ENCODE measurements at regions not wholly inside any gene's neighbourhood (a gene's known extent, or its start where the extent isn't known, plus 50 kb on each side); places are given as distances from the start of the nearest gene placed in this dataset.

GRCh38 chr12:97301576-97301975 is 161.0 kb upstream of the RMST start:
- ChIA-PET CTCF (interaction anchor here (0.9 to 1.8 kb wide), 4 partner anchors 16 to 311 kb away, joined by 3 to 7 read pairs (median 5); no protein-coding TSS in a partner anchor), POLR2A (no interaction called here)

GRCh38 chr12:97305651-97306050 is 157.0 kb upstream of the RMST start:
- Histone ChIP-seq H3K27ac (ENCODE audit: low read depth in 2 of 2, low read length in 1 of 2) (no peak overlapping the region), H3F3A (replicated peaks; ENCODE audit: insufficient read depth) (no peaks in the 10 kb centered on the region), H2AFZ (ENCODE audit: low read depth) (no peak overlapping the region), H3K79me2 (ENCODE audit: insufficient read depth) (no peaks in the 10 kb centered on the region), H3K4me3 (ENCODE audit: low read depth in 2 of 2, low read length in 1 of 2) (no peak overlapping the region), H3K4me2 (no peak overlapping the region), H4K20me1 (ENCODE audit: insufficient read depth) (no peaks in the 10 kb centered on the region), H3K4me1 (ENCODE audit: control insufficient read depth in 1 of 2, insufficient read depth in 2 of 2, low read depth in 1 of 2, low read length in 1 of 2) (peaks cover 0 to 9% of the 10 kb centered on the region in 2 experiments; a peak in 2 of 4 replicates), H3K36me3 (replicated peaks in 1 of 2; ENCODE audit: control insufficient read depth in 1 of 2, insufficient read depth in 2 of 2, low read length in 1 of 2) (no peaks in the 10 kb centered on the region), H3K9me3 (no peaks in the 10 kb centered on the region), H3K27me3 (ENCODE audit: insufficient read depth) (no peaks in the 10 kb centered on the region), H3K9ac (no peak overlapping the region), H3K9me2 (no peaks in the 10 kb centered on the region)
- WGBS (ENCODE audit: low lambda C conversion rate): 39% methylated on average over 4 of the region's 4 CpGs
- POLR2A ChIA-PET: interaction anchor here (0.6 kb wide), 1 partner anchor 316 kb away, joined by 5 read pairs; no protein-coding TSS in a partner anchor
- DNase-seq: no peak
- TF ChIP-seq MXI1 (IDR thresholded peaks at IDR 0.05; ENCODE audit: low read depth, low read length) (no peak), EP300 (IDR thresholded peaks at IDR 0.05; ENCODE audit: borderline replicate concordance in 1 of 2, low read depth in 1 of 2, low read length in 1 of 2) (no peak), USF2 (IDR thresholded peaks at IDR 0.05; ENCODE audit: borderline replicate concordance, low read depth, low read length) (no peak), ELF1 (IDR thresholded peaks at IDR 0.05) (no peak), GATA2 (CRISPR knock-in tag; IDR thresholded peaks at IDR 0.05) (no peak), YY1 (IDR thresholded peaks at IDR 0.05; ENCODE audit: low read depth) (no peak), RCOR1 (IDR thresholded peaks at IDR 0.05; ENCODE audit: low read length) (no peak), PBX3 (IDR thresholded peaks at IDR 0.05) (no peak), SIN3A (IDR thresholded peaks at IDR 0.05; ENCODE audit: borderline replicate concordance, low read depth, low read length) (no peak), MEF2A (IDR thresholded peaks at IDR 0.05; ENCODE audit: borderline replicate concordance, low read depth) (no peak), FOSL2 (IDR thresholded peaks at IDR 0.05; ENCODE audit: borderline replicate concordance, low read depth) (no peak)
- CTCF ChIA-PET: interaction anchor here (0.6 to 1.7 kb wide), 4 partner anchors 18 to 435 kb away, joined by 3 to 4 read pairs (median 3); no protein-coding TSS in a partner anchor

More at GRCh38 chr12:97301576-97301975, 161.0 kb upstream of the RMST start:
- H3K27ac ChIP-seq (ENCODE audit: low read depth in 2 of 2, low read length in 1 of 2): no peak overlapping the region
- WGBS (ENCODE audit: low lambda C conversion rate): 8% methylated on average over 3 of the region's 3 CpGs
- no peaks in the 10 kb centered on the region for H3K27me3 ChIP-seq (ENCODE audit: insufficient read depth)
- TF ChIP-seq EP300 (IDR thresholded peaks at IDR 0.05; ENCODE audit: borderline replicate concordance in 1 of 2, low read depth in 1 of 2, low read length in 1 of 2): peak in 1 of 2 experiments; percentile 40; a peak in 1 of 4 replicates
- TF ChIP-seq REST (IDR thresholded peaks at IDR 0.05; ENCODE audit: low read depth, low read length): no peak
- 0 out of 2 replicates have a peak, but pooled peaks have one; percentile 17 for TF ChIP-seq GATA2 (CRISPR knock-in tag; IDR thresholded peaks at IDR 0.05)
- no peaks in the 10 kb centered on the region for H3K36me3 ChIP-seq (replicated peaks in 1 of 2; ENCODE audit: control insufficient read depth in 1 of 2, insufficient read depth in 2 of 2, low read length in 1 of 2)
- no peak for DNase-seq
- no peaks in the 10 kb centered on the region for H3K79me2 ChIP-seq (ENCODE audit: insufficient read depth)
- H3K4me3 ChIP-seq (ENCODE audit: low read depth in 2 of 2, low read length in 1 of 2): no peak overlapping the region
- no peaks in the 10 kb centered on the region for H3F3A ChIP-seq (replicated peaks; ENCODE audit: insufficient read depth)
- no peaks in the 10 kb centered on the region for H3K9me2 ChIP-seq
- 0 out of 2 replicates have a peak, but pooled peaks cover 6% of the 10 kb centered on the region for H3K9me3 ChIP-seq
- H3K9ac ChIP-seq: no peak overlapping the region
- no peak overlapping the region for H3K4me2 ChIP-seq
- peaks cover 0 to 9% of the 10 kb centered on the region in 2 experiments; a peak in 2 of 4 replicates for H3K4me1 ChIP-seq (ENCODE audit: control insufficient read depth in 1 of 2, insufficient read depth in 2 of 2, low read depth in 1 of 2, low read length in 1 of 2)
- no peaks in the 10 kb centered on the region for H4K20me1 ChIP-seq (ENCODE audit: insufficient read depth)
- no peak overlapping the region for H2AFZ ChIP-seq (ENCODE audit: low read depth)
